Liver (tissue), 7 donors: ENCODE measurements at regions not wholly inside any gene's neighbourhood (a gene's known extent, or its start where the extent isn't known, plus 50 kb on each side); places are given as distances from the start of the nearest gene placed in this dataset.

Experiments used
- DNase-seq: peaks from one replicate; pipeline ENCODE4 v3.0.0-alpha.2; 2017; ENCODE audit warnings: low spot score
- H3K27ac ChIP-seq, 2 donors: one replicate each; pipeline ENCODE4 v1.7.0; 2013; ENCODE audit warnings: inconsistent platforms in 2 of 2, low read length in 2 of 2, control low read depth in 1 of 2, low read depth in 1 of 2, mild to moderate bottlenecking in 1 of 2
- H3K27me3 ChIP-seq, 4 donors: one replicate each; pipeline versions ENCODE4 v1.6.1 to v1.7.0; 2013; ENCODE audit warnings: low read length in 3 of 4, inconsistent platforms in 1 of 4, mild to moderate bottlenecking in 1 of 4, moderate library complexity in 1 of 4; ENCODE audit not compliant: control insufficient read depth in 4 of 4, insufficient read depth in 4 of 4
- H3K36me3 ChIP-seq, 4 donors: one replicate each; pipeline versions ENCODE4 v1.6.1 to v1.7.0; 2013; ENCODE audit warnings: low read length in 3 of 4, mild to moderate bottlenecking in 3 of 4, low read depth in 1 of 4, moderate library complexity in 1 of 4; ENCODE audit not compliant: control insufficient read depth in 4 of 4, insufficient read depth in 3 of 4
- H3K4me1 ChIP-seq, 4 donors: one replicate each; pipeline versions ENCODE4 v1.6.1 to v1.7.0; 2013; ENCODE audit warnings: low read length in 3 of 4, mild to moderate bottlenecking in 3 of 4, moderate library complexity in 1 of 4; ENCODE audit not compliant: control insufficient read depth in 4 of 4, insufficient read depth in 4 of 4
- H3K4me3 ChIP-seq, 3 donors: one replicate each; pipeline versions ENCODE4 v1.6.1 to v1.7.0; 2013; ENCODE audit warnings: low read length in 3 of 3, control low read depth in 1 of 3, low read depth in 1 of 3, mild to moderate bottlenecking in 1 of 3
- H3K9ac ChIP-seq, 2 donors: one replicate each; pipeline ENCODE4 v1.7.0; 2013; ENCODE audit warnings: low read length in 2 of 2, mild to moderate bottlenecking in 2 of 2, moderate library complexity in 2 of 2, control low read depth in 1 of 2, low read depth in 1 of 2
- H3K9me3 ChIP-seq, 4 donors: one replicate each; pipeline versions ENCODE4 v1.6.1 to v1.7.0; 2013; ENCODE audit warnings: low read length in 3 of 4; ENCODE audit not compliant: control insufficient read depth in 4 of 4
- ATF3 ChIP-seq: IDR thresholded peaks from 2 replicates; pipeline ENCODE4 v1.6.1; 2016; ENCODE audit warnings: antibody characterized with exemption
- EGR1 ChIP-seq, 2 donors: IDR thresholded peaks; 2 replicates each; pipeline ENCODE4 v1.6.1; 2016 to 2018; ENCODE audit warnings: antibody characterized with exemption in 2 of 2, low read depth in 2 of 2
- FOXA1 ChIP-seq: IDR thresholded peaks from 2 replicates; pipeline ENCODE4 v1.6.1; 2016; ENCODE audit warnings: antibody characterized with exemption
- FOXA2 ChIP-seq: IDR thresholded peaks from 2 replicates; pipeline ENCODE4 v1.6.1; 2016; ENCODE audit warnings: antibody characterized with exemption
- GABPA ChIP-seq, 2 donors: IDR thresholded peaks in 1 of 2; conservative IDR thresholded peaks in 1 of 2; 2 replicates each; pipeline ENCODE4 v1.6.1; 2016; ENCODE audit warnings: antibody characterized with exemption in 2 of 2, mild to moderate bottlenecking in 1 of 2, moderate library complexity in 1 of 2
- HNF4A ChIP-seq, 2 donors: conservative IDR thresholded peaks; 2 replicates each; pipeline ENCODE4 v1.6.1; 2016; ENCODE audit warnings: antibody characterized with exemption in 2 of 2, mild to moderate bottlenecking in 2 of 2
- HNF4G ChIP-seq: IDR thresholded peaks from 2 replicates; pipeline ENCODE4 v1.6.1; 2016; ENCODE audit warnings: antibody characterized with exemption
- JUND ChIP-seq, 2 donors: IDR thresholded peaks; 2 replicates each; pipeline ENCODE4 v1.6.1; 2016; ENCODE audit warnings: antibody characterized with exemption in 2 of 2
- MAX ChIP-seq: IDR thresholded peaks from 2 replicates; pipeline ENCODE4 v1.6.1; 2016; ENCODE audit warnings: antibody characterized with exemption
- NR2F2 ChIP-seq: IDR thresholded peaks from 2 replicates; pipeline ENCODE4 v1.6.1; 2016; ENCODE audit warnings: antibody characterized with exemption
- RAD21 ChIP-seq, 2 donors: IDR thresholded peaks; 2 replicates each; pipeline ENCODE4 v1.6.1; 2016; ENCODE audit warnings: antibody characterized with exemption in 2 of 2, mild to moderate bottlenecking in 2 of 2
- REST ChIP-seq: IDR thresholded peaks from 2 replicates; pipeline ENCODE4 v1.6.1; 2016; ENCODE audit warnings: antibody characterized with exemption, mild to moderate bottlenecking
- RXRA ChIP-seq, 2 donors: IDR thresholded peaks; 2 replicates each; pipeline ENCODE4 v1.6.1; 2017 to 2018; ENCODE audit warnings: antibody characterized with exemption in 2 of 2, mild to moderate bottlenecking in 1 of 2
- SP1 ChIP-seq: IDR thresholded peaks from 2 replicates; pipeline ENCODE4 v1.6.1; 2018; ENCODE audit warnings: antibody characterized with exemption, mild to moderate bottlenecking
- TAF1 ChIP-seq: conservative IDR thresholded peaks from 2 replicates; pipeline ENCODE4 v1.6.1; 2016; ENCODE audit warnings: antibody characterized with exemption, mild to moderate bottlenecking
- YY1 ChIP-seq: IDR thresholded peaks from 2 replicates; pipeline ENCODE4 v1.6.1; 2016; ENCODE audit warnings: antibody characterized with exemption, mild to moderate bottlenecking
- ZBTB33 ChIP-seq: IDR thresholded peaks from 2 replicates; pipeline ENCODE4 v1.6.1; 2016; ENCODE audit warnings: antibody characterized with exemption
- WGBS: extraction: QIAGEN DNeasy Blood & Tissue Kit; methylation state at CpG from one replicate; pipeline ENCODE4 v1.1.7; 2013; 5-methylcytosine and 5-hydroxymethylcytosine counted together
- donor health status: healthy.
- donor health status: healthy.
- donor health status: healthy.
- donor health status: healthy.

GRCh38 chr3:21955406-21955805, 204.4 kb upstream of the ZNF385D start:
- Histone ChIP-seq H3K27me3 (no peaks in the 10 kb centered on the region), H3K36me3 (no peaks in the 10 kb centered on the region), H3K9me3 (no peaks in the 10 kb centered on the region), H3K9ac (no peak overlapping the region), H3K27ac (peak overlapping the region in 1 of 2 donors; percentile 11), H3K4me3 (no peak overlapping the region), H3K4me1 (peaks cover 1 to 28% (median 18%) of the 10 kb centered on the region in 4 donors)
- no peak for DNase-seq
- no peak for TF ChIP-seq GABPA (IDR thresholded peaks at IDR 0.05 in 1 of 2, conservative IDR thresholded peaks at IDR 0.05 in 1 of 2)
- TF ChIP-seq MAX = no peak
- peak in 1 of 2 donors; percentile 24 for TF ChIP-seq JUND (IDR thresholded peaks at IDR 0.05)
- TF ChIP-seq FOXA2 = peak; percentile 38
- no peak for TF ChIP-seq EGR1 (IDR thresholded peaks at IDR 0.05; ENCODE audit: low read depth in 2 of 2)
- no peak for TF ChIP-seq TAF1
- no peak for TF ChIP-seq SP1
- peak; percentile 32 for TF ChIP-seq ATF3
- peak; percentile 26 to 30 for TF ChIP-seq HNF4A (conservative IDR thresholded peaks at IDR 0.05)
- peak in 1 of 2 donors; percentile 21 for TF ChIP-seq RXRA (IDR thresholded peaks at IDR 0.05)
- peak in 1 of 2 donors; percentile 9 for TF ChIP-seq RAD21 (IDR thresholded peaks at IDR 0.05)
- TF ChIP-seq YY1 = peak; percentile 29
- TF ChIP-seq REST = no peak
- WGBS = 58% methylated on average over 2 of the region's 2 CpGs

GRCh38 chr3:21960033-21960432, 209.0 kb upstream of the ZNF385D start:
- H3K4me3 ChIP-seq = no peak overlapping the region
- TF ChIP-seq NR2F2 (no peak), MAX (no peak), TAF1 (no peak), REST (no peak), HNF4G (no peak), ZBTB33 (no peak), GABPA (IDR thresholded peaks at IDR 0.05 in 1 of 2, conservative IDR thresholded peaks at IDR 0.05 in 1 of 2) (no peak), FOXA2 (no peak), FOXA1 (no peak), ATF3 (no peak), RXRA (IDR thresholded peaks at IDR 0.05) (no peak), HNF4A (conservative IDR thresholded peaks at IDR 0.05) (no peak), RAD21 (IDR thresholded peaks at IDR 0.05) (no peak)
- no peak overlapping the region for H3K27ac ChIP-seq
- DNase-seq = no peak
- no peaks in the 10 kb centered on the region for H3K9me3 ChIP-seq
- 3% methylated on average over 1 of the region's 1 CpG for WGBS
- H3K9ac ChIP-seq = no peak overlapping the region
- no peaks in the 10 kb centered on the region for H3K36me3 ChIP-seq
- H3K27me3 ChIP-seq = no peaks in the 10 kb centered on the region
- peaks cover 1 to 30% (median 16%) of the 10 kb centered on the region in 4 donors for H3K4me1 ChIP-seq
